ENCODE measurements at regions not wholly inside any gene's neighbourhood (a gene's known extent, or its start where the extent isn't known, plus 50 kb on each side); places are given as distances from the start of the nearest gene placed in this dataset.

- TF ChIP-seq, protein P1, sequence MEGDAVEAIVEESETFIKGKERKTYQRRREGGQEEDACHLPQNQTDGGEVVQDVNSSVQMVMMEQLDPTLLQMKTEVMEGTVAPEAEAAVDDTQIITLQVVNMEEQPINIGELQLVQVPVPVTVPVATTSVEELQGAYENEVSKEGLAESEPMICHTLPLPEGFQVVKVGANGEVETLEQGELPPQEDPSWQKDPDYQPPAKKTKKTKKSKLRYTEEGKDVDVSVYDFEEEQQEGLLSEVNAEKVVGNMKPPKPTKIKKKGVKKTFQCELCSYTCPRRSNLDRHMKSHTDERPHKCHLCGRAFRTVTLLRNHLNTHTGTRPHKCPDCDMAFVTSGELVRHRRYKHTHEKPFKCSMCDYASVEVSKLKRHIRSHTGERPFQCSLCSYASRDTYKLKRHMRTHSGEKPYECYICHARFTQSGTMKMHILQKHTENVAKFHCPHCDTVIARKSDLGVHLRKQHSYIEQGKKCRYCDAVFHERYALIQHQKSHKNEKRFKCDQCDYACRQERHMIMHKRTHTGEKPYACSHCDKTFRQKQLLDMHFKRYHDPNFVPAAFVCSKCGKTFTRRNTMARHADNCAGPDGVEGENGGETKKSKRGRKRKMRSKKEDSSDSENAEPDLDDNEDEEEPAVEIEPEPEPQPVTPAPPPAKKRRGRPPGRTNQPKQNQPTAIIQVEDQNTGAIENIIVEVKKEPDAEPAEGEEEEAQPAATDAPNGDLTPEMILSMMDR (IDR thresholded peaks at IDR 0.05) = no peak
- TF ChIP-seq POLR2AphosphoS5 (IDR thresholded peaks at IDR 0.05) (no peak), POLR2A (IDR thresholded peaks at IDR 0.05; ENCODE audit: low read depth) (no peak), EP300 (IDR thresholded peaks at IDR 0.05) (no peak)
Observed at GRCh38 chr1:4563586-4563985, 90.8 kb upstream of the AJAP1 start.
